ENCODE measurements at regions not wholly inside any gene's neighbourhood (a gene's known extent, or its start where the extent isn't known, plus 50 kb on each side); places are given as distances from the start of the nearest gene placed in this dataset.
A peak's percentile ranks its signal among the peaks of the same experiment; 100 is the strongest.

DNA sequence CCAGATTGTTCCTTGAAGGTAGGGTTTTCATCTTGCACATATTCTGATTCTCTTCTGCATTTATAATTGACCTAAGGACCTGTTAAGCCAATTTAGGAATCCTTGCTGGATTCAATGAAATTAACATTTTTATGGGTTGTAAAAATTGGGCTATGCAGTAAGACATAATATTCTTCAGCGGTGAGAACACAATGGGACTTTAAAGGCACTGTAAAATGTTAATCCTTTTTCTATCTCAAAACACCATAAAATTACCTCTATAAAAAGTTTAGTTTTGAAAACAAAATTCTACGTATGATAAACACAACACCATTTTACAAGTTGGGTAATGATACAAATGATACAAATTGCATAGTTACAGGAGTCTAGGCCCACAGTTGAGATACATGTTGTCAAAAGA, 169.2 kb upstream of the DTNA start:
- DNase-seq: no peak

DNA sequence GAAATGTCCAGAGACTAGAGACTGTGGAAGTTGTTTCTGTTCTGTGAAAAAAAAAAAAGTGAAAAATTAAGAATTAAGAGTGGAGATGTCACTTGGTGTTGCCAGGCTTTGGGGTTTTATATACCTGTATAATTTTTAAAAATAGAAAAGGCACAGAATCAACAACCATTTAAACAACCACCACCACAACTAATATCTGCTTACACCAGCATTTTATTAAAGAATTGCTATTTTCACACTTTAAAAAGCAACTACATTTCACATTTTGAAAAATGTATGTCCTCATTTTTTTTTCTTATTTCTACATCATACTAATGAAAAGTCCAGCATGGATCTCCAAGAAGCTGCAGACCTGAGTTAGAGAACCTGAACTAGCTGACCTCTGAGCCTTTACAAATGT, 167.5 kb upstream of the DTNA start:
- no peak for DNase-seq

DNA sequence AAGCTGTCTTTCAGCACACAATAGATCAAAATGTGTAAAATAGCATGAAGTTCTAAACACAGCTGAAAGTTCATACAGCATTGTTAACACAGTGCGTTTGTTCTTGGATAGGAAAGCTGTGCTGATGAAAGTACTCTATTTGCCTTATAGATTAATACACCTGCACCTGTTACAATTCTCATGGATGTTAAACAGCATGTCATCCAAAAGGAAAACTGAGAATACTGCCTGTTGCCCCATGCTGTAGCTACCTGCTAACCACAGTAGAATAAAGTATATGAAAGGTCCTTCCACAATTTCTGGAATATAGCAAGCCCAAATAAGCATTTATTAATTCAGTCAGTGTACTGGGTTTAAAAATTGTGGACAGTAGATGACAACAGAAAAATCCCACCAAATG, 166.7 kb upstream of the DTNA start:
- no peak for DNase-seq

DNA sequence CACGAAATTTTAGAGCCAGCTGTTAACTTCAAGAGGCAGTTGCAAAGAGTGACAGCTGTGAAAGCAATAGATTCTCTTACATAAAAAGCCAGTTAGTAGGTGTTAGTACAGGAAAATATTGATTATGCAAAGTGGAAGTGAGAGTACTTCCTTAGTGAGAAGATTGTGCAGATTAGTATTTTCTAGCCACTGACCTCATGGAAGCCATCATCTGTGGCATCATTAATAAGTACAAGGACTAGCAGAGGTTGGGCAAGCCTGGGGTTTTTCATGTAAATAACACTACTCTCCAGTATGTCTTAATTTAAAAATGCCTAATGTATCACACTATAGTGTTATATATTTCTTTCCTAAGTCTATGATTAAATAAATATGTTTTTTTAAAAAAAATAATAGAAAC, 166.2 kb upstream of the DTNA start:
- DNase-seq: no peak

DNA sequence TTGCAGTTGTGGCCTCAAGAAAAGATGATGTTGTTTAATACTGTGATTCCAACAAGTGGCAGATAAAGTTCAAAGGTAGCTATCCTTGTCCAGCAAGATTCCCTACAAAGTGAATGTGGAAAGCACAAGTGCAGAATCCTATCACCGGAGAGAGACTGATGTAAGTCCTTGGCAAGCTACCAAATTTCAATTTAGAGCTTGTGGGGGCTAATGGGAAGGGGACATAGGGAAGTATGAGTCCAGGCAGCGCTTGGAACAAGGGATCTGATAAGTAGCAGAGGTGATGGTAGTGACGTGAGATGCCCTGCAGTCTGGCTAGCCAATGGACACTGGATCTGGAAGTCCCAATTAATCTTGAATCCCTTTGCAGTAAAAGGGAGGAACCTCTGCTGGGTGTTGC, 165.2 kb upstream of the DTNA start:
- DNase-seq: no peak

DNA sequence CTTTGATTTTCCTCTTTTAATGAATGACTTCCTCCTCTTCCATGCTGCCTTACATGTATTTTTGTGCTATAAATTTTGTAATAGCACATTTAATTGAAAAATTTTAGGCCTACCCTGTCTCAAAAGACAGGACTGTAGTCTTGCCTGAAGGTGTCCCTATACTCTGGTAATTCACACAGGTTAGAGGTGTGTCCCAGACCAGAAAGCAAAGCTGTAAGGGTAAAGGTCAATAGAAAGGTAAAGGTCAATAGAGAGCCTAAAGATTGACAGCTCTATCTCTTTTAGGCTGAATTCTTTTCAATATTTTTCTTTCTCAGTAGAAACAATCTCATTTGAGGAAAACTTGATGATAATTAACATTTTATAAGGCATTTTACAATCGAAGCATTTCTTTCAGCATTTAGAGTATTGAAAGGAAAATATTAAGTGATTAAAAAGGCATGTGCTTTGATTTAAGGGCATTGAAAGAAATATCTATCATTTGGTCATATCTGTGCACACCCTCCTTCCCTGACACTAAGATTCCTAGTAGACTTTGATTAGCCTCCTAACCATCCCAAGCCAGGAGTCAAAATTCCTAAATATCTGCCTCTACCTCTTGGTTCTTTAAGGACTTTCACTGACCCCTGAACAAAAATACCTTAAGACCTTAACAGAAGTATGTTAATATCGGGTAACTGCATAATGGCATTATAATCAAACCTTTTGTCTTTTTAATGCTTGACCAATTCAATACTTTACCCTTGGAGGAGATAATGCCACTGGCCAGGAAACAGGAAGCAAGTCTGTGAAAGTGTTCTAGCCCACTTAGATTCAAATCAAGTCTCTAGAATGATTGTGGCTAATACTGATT, 161.8 kb upstream of the DTNA start:
- no peak for DNase-seq

DNA sequence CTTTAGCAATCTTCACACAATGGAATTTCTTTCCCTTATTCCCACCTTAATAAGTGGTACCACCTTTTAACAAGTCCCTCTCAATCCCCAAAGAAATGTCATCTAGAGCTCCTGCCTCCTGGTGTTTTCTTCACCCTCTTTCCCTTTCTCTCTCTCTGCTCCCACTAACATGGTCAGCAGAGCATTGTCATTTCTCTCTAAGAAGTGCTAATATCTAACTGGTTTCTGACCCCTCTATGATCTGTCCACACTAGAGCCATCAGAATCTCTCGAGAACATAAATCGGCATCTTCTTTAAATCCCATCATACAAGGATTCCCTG, 161.2 kb upstream of the DTNA start:
- DNase-seq: no peak

DNA sequence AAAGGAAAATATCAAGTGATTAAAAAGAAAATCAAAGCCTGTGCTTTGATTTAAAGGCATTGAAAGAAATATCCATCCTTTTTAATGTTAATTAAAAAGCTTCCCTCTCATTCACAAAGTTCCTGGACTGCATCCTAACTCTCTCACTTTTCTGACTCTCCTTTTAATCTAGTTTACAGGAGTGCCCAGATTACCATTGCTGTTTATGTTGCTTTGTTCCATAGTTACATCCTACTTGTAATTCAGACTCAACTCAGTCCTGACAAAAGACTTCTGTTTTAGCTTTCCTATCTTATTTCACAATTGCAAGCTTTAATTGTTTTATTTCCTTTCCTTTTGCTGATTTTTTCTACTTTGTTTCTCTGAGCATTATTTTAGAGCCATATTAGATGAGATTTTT, 160.7 kb upstream of the DTNA start:
- DNase-seq: no peak

DNA sequence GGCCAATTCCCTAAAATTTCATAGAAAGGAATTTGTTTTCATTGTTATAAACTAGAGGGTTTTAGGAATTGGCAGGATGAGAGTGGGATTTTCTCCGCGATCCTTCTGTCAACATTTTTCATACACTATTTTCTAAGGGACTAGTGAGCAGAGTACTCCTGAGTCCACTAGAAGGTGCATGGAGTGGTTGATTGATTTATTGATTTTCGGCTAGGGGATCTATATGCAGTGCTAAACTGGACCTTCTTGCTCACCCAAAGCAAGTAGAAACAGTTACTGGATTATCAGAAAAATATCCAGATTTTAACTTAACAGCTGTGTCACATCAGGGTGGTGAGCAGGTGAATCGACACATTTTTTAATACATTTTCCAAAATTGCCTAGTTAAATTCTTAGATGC, 159.9 kb upstream of the DTNA start:
- no peak for DNase-seq

DNA sequence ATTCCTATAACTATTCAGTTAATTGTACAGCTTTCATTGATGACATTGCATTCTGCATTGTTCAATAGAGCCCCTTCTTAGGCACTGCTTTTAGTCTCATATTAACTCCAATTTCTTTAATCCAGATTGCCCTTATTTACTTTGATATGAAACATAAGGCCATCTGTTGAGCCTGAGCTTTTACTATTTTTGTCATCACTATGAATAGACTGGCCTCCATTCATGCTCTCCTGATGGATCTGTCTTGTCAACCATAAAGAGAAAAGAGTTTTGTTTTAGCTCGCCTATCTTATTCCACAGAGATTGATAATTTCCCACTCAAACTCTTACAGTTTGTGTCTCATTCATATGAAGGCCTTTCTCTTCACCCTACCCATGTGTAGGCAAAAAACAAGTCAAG, 159.2 kb upstream of the DTNA start:
- DNase-seq: no peak

DNA sequence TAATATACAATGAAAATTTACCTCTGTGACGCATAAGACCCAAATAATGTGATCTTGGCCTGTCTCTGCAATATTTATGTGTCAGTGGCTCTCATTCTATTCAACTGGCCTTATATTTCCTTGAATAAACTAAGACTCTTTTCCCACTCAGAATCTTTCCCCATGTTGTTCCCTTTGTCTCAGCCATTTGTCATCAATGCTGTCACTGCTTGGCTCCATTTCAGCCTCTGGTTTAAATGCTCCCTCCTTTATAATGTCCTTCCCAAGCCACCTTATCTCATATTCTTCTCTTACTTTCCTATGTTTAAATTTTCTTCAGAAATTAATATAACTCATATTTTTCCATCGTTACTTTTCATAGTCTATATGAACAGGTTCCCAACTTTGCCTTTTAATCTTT, 158.3 kb upstream of the DTNA start:
- no peak for DNase-seq

DNA sequence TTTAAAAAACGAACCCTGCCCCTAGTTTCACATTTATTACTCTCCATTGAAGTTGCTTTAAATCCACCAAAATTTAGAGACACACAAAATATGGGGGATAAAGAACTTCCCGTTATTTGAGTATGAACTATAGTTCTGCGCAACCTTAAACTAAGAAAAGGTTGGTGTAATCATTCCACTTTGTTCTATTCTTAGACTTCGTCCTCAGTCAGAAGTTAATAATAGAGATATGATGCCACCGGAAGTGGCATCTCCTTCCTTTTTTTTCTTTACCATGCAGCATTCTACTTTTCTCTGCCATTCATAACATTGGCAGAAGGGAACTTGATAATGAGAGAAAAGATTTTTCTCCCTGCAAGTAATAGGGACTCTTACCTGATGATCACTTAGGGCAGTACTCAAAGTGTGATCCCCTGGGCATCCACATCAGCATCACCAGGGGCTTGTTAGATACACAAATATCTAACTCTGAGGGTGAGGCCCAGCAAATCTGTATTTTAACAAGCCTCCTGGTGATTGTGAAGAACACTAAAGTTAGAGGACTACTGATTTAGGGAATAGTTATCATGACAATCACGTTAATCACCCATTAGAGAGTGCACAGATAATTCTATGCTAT, 147.7 kb upstream of the DTNA start:
- DNase-seq: no peak

DNA sequence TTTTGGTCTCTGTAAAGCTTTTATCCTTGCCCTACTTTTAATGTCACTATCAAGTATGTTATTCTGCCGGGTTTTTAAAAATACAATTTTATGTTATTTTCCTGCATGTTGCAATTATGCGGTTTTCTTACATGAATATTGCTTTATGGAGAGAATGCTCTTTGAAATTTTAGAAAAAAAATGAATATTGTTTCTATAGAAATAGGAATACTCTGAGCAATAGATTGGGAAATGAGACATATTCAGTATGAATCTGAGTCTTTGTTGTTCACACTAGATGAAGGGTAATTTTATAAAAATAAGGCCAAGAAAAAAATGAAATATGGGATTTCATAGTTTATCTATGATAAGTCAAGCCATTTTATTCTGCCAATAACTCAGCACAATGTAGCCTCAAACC, 142.2 kb upstream of the DTNA start:
- no peak for DNase-seq

DNA sequence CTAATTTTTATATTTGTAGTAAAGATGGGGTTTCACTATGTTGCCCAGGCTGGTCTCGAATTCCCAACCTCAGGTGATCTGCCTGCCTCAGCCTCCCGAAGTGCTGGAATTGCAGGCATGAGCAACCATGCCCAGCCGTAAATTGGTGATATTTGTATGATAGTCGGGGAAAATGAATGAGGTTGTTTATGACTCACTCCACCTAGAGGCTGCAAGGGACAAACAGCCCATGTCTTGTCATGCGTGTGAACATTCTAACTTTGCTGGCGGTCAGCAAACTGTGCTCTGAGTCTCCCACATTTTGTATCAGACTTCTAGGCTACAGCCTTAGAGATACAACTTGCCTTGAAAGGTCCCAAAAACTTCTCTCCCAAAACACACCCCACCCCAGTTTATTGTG, 133.5 kb upstream of the DTNA start:
- no peak for DNase-seq

DNA sequence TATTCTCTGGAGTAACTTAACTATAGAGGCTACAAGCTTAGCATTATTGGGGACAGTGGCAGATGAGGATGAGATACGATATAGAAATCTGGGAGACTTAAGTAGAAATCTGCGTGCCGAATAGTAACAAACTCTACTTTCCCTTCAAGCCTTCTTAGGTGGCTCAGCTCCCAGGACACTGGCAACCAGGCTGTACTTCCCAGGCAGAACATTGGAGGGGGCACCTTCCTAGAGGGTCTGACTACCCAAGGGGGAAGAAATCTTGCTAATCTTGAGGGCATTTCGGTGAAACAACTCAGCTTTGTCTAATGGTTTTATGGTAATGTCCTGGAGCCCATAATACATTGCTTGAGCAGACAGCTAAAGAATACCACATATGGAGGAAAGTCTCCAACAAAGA, 126.2 kb upstream of the DTNA start:
- DNase-seq: no peak

DNA sequence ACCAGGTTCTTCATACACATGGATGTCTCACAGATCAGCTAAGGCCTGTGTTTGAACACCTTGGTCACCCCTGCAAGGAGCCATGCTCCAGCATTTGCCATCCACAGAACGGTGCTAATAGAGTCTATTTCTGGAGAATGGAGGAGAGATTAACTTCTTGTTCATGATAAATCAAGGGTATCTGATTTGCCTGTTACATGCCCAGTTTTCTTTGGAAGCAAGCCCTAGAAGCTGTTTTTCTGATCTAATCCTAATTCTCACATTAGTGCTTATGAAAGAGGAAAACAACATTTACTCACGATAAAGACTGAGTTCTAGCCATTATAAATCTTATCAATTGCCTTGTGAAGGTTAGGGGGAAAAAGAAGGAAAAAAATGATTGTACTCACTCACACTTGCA, 119.6 kb upstream of the DTNA start:
- DNase-seq: no peak

DNA sequence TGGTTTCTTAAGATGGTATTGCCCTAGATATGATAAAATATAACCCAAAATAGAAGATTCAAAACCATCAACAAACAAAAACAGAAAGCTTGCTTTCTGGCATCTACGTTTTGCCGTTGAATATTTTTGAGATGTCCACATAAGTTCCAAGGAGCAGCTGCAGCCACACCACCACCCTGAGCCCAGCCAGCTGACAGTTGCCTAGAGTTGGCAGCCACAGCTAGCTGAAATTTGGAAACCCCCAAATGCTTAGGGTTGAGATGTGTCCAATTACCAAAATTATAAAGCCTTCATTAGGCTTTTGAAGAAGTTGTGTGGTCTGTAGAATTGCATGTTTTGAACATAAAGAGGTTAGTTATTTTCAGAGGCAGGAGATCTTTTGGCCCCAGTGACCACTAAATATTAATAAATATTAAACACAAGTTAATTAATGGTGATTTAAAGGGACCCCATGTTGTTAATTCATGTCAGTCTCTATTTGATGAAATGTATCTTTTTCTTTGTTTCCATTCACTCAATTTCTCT, 118.1 kb upstream of the DTNA start:
- DNase-seq: no peak

DNA sequence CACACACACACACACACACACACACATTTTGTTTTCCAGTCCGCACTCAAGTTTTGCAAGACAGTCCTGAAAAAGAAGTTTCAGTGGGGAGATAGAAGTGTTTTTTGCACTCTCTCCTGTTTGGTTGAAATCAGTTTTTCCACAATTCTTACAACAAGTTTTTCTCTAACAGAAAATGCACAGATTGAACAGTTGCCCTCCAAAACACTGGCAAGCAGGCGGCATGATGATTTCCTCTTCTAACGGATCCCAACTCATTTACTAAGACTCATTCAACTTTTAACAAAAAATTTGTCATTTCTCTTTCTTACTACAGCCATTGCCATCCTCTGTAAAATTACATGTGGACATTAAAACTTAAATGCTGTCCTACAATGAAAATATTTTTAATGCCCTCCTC, 117.6 kb upstream of the DTNA start:
- no peak for DNase-seq

DNA sequence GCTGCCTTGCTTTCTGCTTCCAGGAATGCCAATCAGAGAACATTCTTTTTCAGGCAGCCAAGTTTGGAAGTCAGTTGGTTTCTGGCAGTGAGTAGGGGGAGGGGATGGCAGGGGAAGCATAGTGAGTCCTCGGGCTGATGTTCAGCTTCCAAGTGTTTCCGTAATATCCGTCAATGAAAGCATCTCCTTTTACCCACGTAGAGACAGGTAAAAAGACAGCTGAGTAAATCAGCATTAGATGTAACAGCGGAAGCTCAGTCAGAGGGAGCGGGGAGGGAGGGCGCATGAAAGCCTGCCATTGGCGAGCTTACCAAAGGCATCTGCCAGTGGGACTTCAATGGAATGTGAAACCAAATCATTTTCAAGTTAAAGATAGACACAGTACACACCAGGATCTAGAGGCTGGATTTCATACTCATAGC, 117.1 kb upstream of the DTNA start:
- no peak for DNase-seq

DNA sequence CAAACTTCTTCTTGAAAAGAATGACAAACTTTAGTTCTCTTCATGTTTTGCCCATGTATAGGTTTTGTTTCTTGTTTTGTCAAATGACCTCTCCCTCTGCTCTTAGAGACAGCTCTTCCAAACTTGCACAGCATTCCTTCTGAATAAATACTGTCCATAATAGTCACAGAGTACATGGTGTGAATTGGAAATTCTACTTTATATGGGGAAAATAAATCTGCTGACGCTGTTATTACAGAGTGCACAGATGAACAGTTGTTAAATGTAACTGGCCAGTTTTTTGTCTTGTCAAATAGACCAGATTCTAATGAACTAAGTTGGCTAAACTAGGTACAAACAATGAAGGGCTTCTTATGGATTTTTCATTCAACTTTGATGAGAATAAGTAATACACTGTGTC, 115.8 kb upstream of the DTNA start:
- DNase-seq: no peak

DNA sequence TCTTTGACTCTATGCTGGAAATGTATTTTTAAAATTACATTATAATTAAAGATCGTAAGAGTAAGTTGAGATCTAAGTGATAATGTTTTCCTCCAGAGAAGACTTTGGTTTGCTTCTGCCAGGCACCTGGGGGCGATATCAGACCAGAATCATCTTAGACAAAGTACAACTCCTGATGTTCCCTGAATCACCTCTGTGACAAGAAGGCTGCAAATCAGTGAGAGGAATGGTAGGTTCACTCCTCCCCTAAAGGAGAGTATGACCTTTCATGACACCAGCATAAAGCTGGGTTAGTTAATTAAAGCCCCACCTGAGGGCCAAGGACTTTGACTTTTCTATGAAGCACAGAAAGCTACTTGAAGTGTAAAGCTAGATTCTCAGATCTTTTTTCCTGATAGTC, 114.4 kb upstream of the DTNA start:
- peak; percentile 6 for DNase-seq

DNA sequence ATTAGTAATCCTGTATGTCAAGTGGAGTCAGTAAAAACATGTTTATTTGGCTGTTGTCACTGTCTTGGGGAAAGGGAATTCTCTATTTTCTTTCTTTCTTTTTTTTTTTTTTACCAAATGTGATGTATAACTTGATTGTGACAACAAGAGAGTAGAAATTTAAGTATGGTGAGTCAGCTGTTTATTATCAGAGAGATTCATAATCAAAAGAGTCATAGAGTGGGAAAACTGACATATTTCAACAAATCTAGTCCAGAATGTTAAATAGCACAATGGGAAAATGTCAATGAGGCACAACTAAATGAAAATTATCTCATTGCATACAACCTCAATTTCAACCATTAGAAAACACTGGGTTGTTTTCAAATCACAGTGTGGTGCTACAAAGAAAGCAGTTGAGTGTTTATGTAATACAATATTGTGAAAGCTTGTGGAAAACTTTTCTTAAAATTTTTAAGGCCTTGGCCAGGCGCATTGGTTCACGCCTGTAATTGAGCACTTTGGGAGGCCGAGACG, 111.9 kb upstream of the DTNA start:
- no peak for DNase-seq

DNA sequence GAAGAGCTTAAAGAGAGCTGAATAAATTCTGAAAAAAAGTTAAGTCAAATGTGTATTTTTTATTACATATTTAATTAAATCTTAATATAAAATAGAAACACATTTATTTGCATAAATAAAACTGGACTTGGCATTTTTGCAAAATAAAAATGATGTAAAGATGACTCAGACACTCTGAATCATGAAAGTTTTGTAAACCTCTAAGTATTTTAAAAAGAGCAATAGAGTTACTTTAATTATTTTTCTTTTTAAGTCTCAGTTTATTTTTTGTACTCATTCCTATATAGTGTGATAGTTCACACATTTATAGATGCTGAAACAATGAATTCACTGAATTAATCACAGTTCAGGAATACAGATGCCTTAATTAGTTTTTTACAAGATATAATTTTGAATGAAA, 109.9 kb upstream of the DTNA start:
- no peak for DNase-seq

DNA sequence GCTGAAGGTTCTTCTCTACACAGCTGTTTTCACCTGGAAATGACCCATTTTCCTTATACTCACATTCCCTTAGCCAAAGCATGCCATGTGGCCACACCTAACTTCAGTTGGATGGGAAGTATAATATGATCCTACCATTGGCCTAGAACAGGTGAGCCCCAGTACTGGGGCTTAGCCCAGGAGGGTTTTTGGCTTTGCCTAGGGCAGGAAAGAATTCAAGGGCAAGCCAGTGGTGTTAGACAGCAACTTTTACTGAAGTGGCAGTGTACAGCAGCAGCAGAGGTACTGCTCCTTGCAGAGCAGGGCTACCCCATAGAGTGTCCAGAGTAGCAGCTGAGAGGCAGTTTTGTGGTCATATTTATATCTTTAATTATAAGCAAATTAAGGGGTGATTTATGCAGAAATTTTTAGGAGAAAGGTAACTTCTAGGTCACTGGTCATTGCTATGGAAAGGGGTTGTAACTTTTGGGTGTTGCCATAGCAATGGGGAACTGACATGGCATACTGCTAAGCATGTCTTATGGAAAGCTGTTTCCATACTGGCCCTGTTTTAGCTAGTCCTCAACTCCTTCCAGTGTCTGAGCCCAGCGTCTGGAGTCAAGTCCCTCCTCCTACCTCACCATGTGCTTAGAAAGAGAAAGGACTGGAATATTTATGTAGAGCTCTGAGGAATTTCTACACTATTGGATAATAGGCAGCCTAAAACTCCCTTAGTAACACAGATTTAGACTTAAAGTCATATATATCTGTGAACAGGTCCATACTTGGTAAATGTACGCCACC, 109.0 kb upstream of the DTNA start:
- no peak for DNase-seq

Measured in NCI-H774 (cell line).